Loucy (cell line): ENCODE measurements at regions not wholly inside any gene's neighbourhood (a gene's known extent, or its start where the extent isn't known, plus 50 kb on each side); places are given as distances from the start of the nearest gene placed in this dataset.

ENCODE experiments used
- H2AFZ ChIP-seq: fragments of 200-600 bp; sonication (generic); 2 replicates; pipeline ENCODE4 v1.6.0; 2016; ENCODE audit warnings: antibody characterized with exemption, mild to moderate bottlenecking, low read length, moderate library complexity
- H3F3A ChIP-seq: fragments of 200-600 bp; 2 replicates; pipeline ENCODE4 v1.6.0; 2016; ENCODE audit warnings: antibody characterized with exemption, low read depth, mild to moderate bottlenecking
- H3K27me3 ChIP-seq: fragments of 200-600 bp; sonication (generic); 2 replicates; pipeline ENCODE4 v1.6.1; 2014; ENCODE audit warnings: low read length, mild to moderate bottlenecking; ENCODE audit not compliant: insufficient read depth, poor library complexity, severe bottlenecking
- H3K36me3 ChIP-seq: fragments of 200-600 bp; sonication (generic); 2 replicates; pipeline ENCODE4 v1.6.1; 2016; ENCODE audit warnings: low read length; ENCODE audit not compliant: insufficient read depth
- H3K4me1 ChIP-seq: fragments of 200-600 bp; sonication (generic); 2 replicates; pipeline ENCODE4 v1.5.1; 2014; ENCODE audit warnings: low read length, mild to moderate bottlenecking; ENCODE audit not compliant: insufficient read depth, poor library complexity, severe bottlenecking
- H3K4me2 ChIP-seq: fragments of 200-600 bp; sonication (generic); 2 replicates; pipeline ENCODE4 v1.6.0; 2014; ENCODE audit warnings: antibody characterized with exemption, low read length, low read depth, mild to moderate bottlenecking; ENCODE audit not compliant: poor library complexity, severe bottlenecking
- H3K4me3 ChIP-seq: fragments of 200-600 bp; sonication (generic); 2 replicates; pipeline ENCODE4 v1.5.1; 2014; ENCODE audit warnings: low read length, mild to moderate bottlenecking, mixed read lengths; ENCODE audit not compliant: poor library complexity, severe bottlenecking
- H3K79me2 ChIP-seq: fragments of 200-600 bp; sonication (generic); 2 replicates; pipeline ENCODE4 v1.6.1; 2014; ENCODE audit warnings: low read length; ENCODE audit not compliant: insufficient read depth
- H3K9ac ChIP-seq: fragments of 200-600 bp; sonication (generic); 2 replicates; pipeline ENCODE4 v1.6.0; 2014; ENCODE audit warnings: mild to moderate bottlenecking, low read depth, low read length, moderate library complexity; ENCODE audit not compliant: poor library complexity, severe bottlenecking
- H3K9me2 ChIP-seq: fragments of 200-600 bp; sonication (generic); replicated peaks from 2 replicates; pipeline ENCODE4 v1.6.1; 2016; ENCODE audit warnings: low read depth, low read length, mixed read lengths
- H3K9me3 ChIP-seq: fragments of 200-600 bp; sonication (generic); 2 replicates; pipeline ENCODE4 v1.6.1; 2014; ENCODE audit warnings: mild to moderate bottlenecking, antibody characterized with exemption, low read length, low read depth; ENCODE audit not compliant: insufficient read depth
- H4K20me1 ChIP-seq: fragments of 200-600 bp; sonication (generic); 2 replicates; pipeline ENCODE4 v1.6.0; 2014; ENCODE audit warnings: antibody characterized with exemption, low read length, mild to moderate bottlenecking; ENCODE audit not compliant: insufficient read depth, poor library complexity, severe bottlenecking
- CTCF ChIP-seq: fragments of 200-600 bp; sonication (generic); conservative IDR thresholded peaks from 2 replicates; pipeline ENCODE4 v1.5.1; 2014; ENCODE audit warnings: mild to moderate bottlenecking, antibody characterized with exemption, low read length
- EZH2phosphoT487 ChIP-seq: fragments of 200-600 bp; IDR thresholded peaks from 2 replicates; pipeline ENCODE4 v1.6.1; 2018; ENCODE audit warnings: antibody characterized with exemption, mild to moderate bottlenecking, moderate library complexity, borderline replicate concordance

GRCh38 chr3:140854961-140855360 is 86.7 kb upstream of the SLC25A36 start:
- Histone ChIP-seq H3K9me2 (no peaks in the 10 kb centered on the region), H3K9me3 (no peaks in the 10 kb centered on the region), H3K4me1 (no peaks in the 10 kb centered on the region), H3K9ac (no peak overlapping the region), H3F3A (no peaks in the 10 kb centered on the region), H3K79me2 (no peaks in the 10 kb centered on the region), H4K20me1 (no peaks in the 10 kb centered on the region), H3K4me3 (no peak overlapping the region), H3K36me3 (no peaks in the 10 kb centered on the region), H2AFZ (no peak overlapping the region), H3K4me2 (no peak overlapping the region), H3K27me3 (no peaks in the 10 kb centered on the region)
- no peak for TF ChIP-seq EZH2phosphoT487
- no peak for TF ChIP-seq CTCF

GRCh38 chr3:140856905-140857304 is 84.7 kb upstream of the SLC25A36 start:
- Histone ChIP-seq H3K9me2 (no peaks in the 10 kb centered on the region), H3K27me3 (no peaks in the 10 kb centered on the region), H3K4me3 (no peak overlapping the region), H3K9ac (no peak overlapping the region), H3K4me1 (no peaks in the 10 kb centered on the region), H3K79me2 (no peaks in the 10 kb centered on the region), H3F3A (no peaks in the 10 kb centered on the region), H2AFZ (no peak overlapping the region), H3K4me2 (no peak overlapping the region), H3K9me3 (no peaks in the 10 kb centered on the region), H4K20me1 (no peaks in the 10 kb centered on the region), H3K36me3 (no peaks in the 10 kb centered on the region)
- no peak for TF ChIP-seq CTCF
- TF ChIP-seq EZH2phosphoT487 = no peak

GRCh38 chr3:140857993-140858392 is 83.6 kb upstream of the SLC25A36 start:
- Histone ChIP-seq H3K4me1 (no peaks in the 10 kb centered on the region), H3K27me3 (no peaks in the 10 kb centered on the region), H3K79me2 (no peaks in the 10 kb centered on the region), H3K9ac (no peak overlapping the region), H3K4me2 (no peak overlapping the region), H4K20me1 (no peaks in the 10 kb centered on the region), H2AFZ (no peak overlapping the region), H3K36me3 (no peaks in the 10 kb centered on the region), H3K9me2 (no peaks in the 10 kb centered on the region), H3K4me3 (no peak overlapping the region), H3K9me3 (no peaks in the 10 kb centered on the region), H3F3A (no peaks in the 10 kb centered on the region)
- TF ChIP-seq CTCF (no peak), EZH2phosphoT487 (no peak)
